Uterus (tissue), 3 donors: ENCODE measurements at regions not wholly inside any gene's neighbourhood (a gene's known extent, or its start where the extent isn't known, plus 50 kb on each side); places are given as distances from the start of the nearest gene placed in this dataset.

ENCODE experiments used
- DNase-seq, 2 donors: peaks; one replicate each; pipeline ENCODE4 v3.0.0-alpha.2; 2019 to 2020
- H3K27ac ChIP-seq, 2 donors: fragments of 200-600 bp; sonication (generic); 1 replicate in 1 of 2; 2 replicates in 1 of 2; pipeline ENCODE4 v1.5.1; 2016 to 2018
- H3K27me3 ChIP-seq, 2 donors: fragments of 200-600 bp; sonication (generic); one replicate each; pipeline ENCODE4 v1.5.1; 2018 to 2019; ENCODE audit warnings: control low read depth in 1 of 2
- H3K36me3 ChIP-seq, 2 donors: fragments of 200-600 bp; sonication (generic); one replicate each; pipeline ENCODE4 v1.5.1; 2019; ENCODE audit warnings: control low read depth in 1 of 2
- H3K4me1 ChIP-seq, 2 donors: fragments of 200-600 bp; sonication (generic); one replicate each; pipeline ENCODE4 v1.5.1; 2018 to 2019; ENCODE audit warnings: control low read depth in 1 of 2
- H3K4me3 ChIP-seq, 2 donors: fragments of 200-600 bp; sonication (generic); 1 replicate in 1 of 2; 2 replicates in 1 of 2; pipeline ENCODE4 v1.5.1; 2018 to 2019; ENCODE audit warnings: mild to moderate bottlenecking in 1 of 2
- H3K9me3 ChIP-seq, 2 donors: fragments of 200-600 bp; sonication (generic); one replicate each; pipeline ENCODE4 v1.5.1; 2019; ENCODE audit warnings: control low read depth in 1 of 2
- POLR2A ChIP-seq, 2 donors: fragments of 450-650 bp; IDR thresholded peaks; one replicate each; pipeline ENCODE4 v1.6.1; 2016; ENCODE audit warnings: antibody characterized with exemption in 2 of 2, mild to moderate bottlenecking in 1 of 2, moderate library complexity in 1 of 2
- intact Hi-C: fragments of 100-400 bp; cut with DNase I; formaldehyde crosslinking; loops from one replicate; pipeline ENCODE4 v1.15.1; 2023; ENCODE audit warnings: low total_unique reads
- TF ChIP-seq, protein P1 (sequence below), 4 experiments: fragments of 200-600 bp in 2 of 4; fragments of 450-650 bp in 2 of 4; sonication (generic) in 2 of 4; IDR thresholded peaks; one replicate each; pipeline ENCODE4 v1.5.1; 2016 to 2019; ENCODE audit warnings: antibody characterized with exemption in 4 of 4, mild to moderate bottlenecking in 2 of 4, moderate library complexity in 1 of 4
- donor health status: DM: yes; HTN: yes; CAD: no.

DNA sequence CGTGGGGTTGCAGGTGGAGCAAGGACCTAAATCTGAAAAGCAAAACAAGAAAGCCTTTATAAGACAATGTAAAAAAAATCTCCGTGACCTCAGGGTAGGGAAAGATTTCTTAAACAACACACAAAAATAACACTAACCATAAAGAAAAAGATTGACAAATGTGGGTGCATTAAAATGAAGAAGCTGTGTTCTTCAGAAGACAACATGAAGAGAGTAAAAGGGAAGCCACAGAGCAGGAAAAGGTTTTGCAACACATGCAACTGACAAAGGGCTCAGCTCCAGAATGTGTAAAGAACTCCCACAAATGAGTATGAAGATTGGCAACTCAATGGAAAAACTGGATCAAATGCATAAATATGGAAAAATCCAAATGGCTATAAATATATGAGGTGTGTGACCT lies 74.2 kb downstream of the MAGEF1 start:
- H3K27me3 ChIP-seq = no peaks in the 10 kb centered on the region
- no peaks in the 10 kb centered on the region for H3K36me3 ChIP-seq
- no peaks in the 10 kb centered on the region for H3K4me1 ChIP-seq
- no peaks in the 10 kb centered on the region for H3K9me3 ChIP-seq
- H3K4me3 ChIP-seq = no peak overlapping the region
- intact Hi-C loops = no loop called here
- DNase-seq = no peak
- TF ChIP-seq, protein P1, sequence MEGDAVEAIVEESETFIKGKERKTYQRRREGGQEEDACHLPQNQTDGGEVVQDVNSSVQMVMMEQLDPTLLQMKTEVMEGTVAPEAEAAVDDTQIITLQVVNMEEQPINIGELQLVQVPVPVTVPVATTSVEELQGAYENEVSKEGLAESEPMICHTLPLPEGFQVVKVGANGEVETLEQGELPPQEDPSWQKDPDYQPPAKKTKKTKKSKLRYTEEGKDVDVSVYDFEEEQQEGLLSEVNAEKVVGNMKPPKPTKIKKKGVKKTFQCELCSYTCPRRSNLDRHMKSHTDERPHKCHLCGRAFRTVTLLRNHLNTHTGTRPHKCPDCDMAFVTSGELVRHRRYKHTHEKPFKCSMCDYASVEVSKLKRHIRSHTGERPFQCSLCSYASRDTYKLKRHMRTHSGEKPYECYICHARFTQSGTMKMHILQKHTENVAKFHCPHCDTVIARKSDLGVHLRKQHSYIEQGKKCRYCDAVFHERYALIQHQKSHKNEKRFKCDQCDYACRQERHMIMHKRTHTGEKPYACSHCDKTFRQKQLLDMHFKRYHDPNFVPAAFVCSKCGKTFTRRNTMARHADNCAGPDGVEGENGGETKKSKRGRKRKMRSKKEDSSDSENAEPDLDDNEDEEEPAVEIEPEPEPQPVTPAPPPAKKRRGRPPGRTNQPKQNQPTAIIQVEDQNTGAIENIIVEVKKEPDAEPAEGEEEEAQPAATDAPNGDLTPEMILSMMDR (IDR thresholded peaks at IDR 0.05) = no peak
- TF ChIP-seq POLR2A (IDR thresholded peaks at IDR 0.05) = no peak
- no peak overlapping the region for H3K27ac ChIP-seq

DNA sequence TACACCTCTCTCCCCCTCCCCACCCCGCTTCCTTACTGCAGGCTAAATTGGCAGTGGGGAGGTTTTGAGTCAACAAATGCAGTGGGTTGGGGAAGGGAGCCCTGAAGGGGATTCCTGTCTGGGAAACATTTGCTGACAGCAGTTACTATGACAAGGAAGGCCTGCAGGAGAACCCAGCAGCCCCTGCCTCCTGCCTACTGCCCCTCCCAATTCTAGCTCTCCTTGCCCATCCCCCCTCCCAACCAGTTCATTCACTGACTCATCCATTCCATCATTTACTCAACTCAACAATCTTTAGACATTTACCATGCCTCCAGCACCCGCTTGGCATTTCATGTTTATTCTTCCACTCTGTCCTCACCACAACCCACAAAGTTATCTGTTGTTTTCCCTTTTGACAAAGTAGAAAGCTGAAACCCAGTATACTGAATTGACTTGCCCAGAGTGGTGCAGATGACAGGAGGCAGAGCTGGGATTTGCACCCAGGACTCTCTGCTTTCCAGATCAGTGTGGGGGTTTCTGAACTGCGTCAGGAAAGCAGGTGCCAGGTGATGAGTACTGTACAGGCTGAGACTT lies 75.0 kb downstream of the MAGEF1 start:
- no peaks in the 10 kb centered on the region for H3K4me1 ChIP-seq
- H3K27ac ChIP-seq = no peak overlapping the region
- H3K27me3 ChIP-seq = no peaks in the 10 kb centered on the region
- no peaks in the 10 kb centered on the region for H3K36me3 ChIP-seq
- TF ChIP-seq, protein P1 (IDR thresholded peaks at IDR 0.05) = no peak
- TF ChIP-seq POLR2A (IDR thresholded peaks at IDR 0.05) = no peak
- peak in 1 of 2 donors; percentile 43 for DNase-seq
- no peaks in the 10 kb centered on the region for H3K9me3 ChIP-seq
- H3K4me3 ChIP-seq = no peak overlapping the region
- intact Hi-C loops = no loop called here

DNA sequence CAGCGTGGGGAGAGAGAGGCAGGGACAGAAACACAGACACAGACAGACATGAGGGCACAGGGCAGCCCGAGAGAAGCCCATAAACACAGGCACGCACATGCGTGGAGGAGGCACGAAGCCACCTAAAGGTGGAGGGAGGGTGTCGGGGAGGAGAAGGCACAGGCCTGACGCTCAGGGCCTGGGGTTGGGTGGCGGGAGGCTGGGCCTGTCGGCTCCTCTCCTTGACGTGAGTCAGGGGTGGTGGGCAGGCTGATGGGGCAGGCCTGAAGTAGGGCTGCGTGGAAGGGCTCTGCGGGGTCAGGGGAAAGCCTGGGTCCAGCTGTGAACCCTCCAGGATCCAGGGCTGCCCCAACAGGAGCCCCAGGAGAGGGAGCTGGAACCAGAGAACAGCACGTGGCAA lies 74.2 kb downstream of the EPHB3 start:
- Histone ChIP-seq H3K4me3 (no peak overlapping the region), H3K9me3 (no peaks in the 10 kb centered on the region), H3K4me1 (no peaks in the 10 kb centered on the region), H3K36me3 (no peaks in the 10 kb centered on the region), H3K27me3 (no peaks in the 10 kb centered on the region), H3K27ac (no peak overlapping the region)
- intact Hi-C loops = no loop called here
- TF ChIP-seq POLR2A (IDR thresholded peaks at IDR 0.05) = no peak
- TF ChIP-seq, protein P1 (IDR thresholded peaks at IDR 0.05) = no peak
- DNase-seq = no peak

DNA sequence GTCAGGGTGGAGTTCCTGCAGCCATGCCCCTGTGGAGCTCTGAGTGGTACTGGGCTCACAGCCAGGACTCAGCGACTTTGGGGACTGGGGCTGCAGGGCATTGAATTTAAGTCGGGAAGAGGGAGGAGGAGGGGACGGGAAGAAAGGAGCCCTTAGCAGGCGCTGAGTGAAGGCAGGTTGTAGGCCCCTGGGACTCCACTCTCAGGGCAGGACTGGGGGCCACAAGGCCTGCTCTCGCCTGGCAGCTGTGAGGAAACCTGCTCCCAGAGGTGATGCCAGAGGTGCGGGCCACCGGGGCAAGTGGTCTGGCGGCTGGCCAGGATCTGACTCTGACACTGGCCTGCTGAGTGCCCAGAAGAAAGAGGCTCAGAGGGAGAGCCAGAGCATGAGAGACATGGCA lies 73.5 kb downstream of the EPHB3 start:
- Histone ChIP-seq H3K9me3 (no peaks in the 10 kb centered on the region), H3K4me1 (no peaks in the 10 kb centered on the region), H3K36me3 (no peaks in the 10 kb centered on the region), H3K4me3 (no peak overlapping the region), H3K27ac (no peak overlapping the region), H3K27me3 (no peaks in the 10 kb centered on the region)
- DNase-seq = no peak
- no peak for TF ChIP-seq POLR2A (IDR thresholded peaks at IDR 0.05)
- TF ChIP-seq, protein P1 (IDR thresholded peaks at IDR 0.05) = no peak
- intact Hi-C loops = no loop called here

DNA sequence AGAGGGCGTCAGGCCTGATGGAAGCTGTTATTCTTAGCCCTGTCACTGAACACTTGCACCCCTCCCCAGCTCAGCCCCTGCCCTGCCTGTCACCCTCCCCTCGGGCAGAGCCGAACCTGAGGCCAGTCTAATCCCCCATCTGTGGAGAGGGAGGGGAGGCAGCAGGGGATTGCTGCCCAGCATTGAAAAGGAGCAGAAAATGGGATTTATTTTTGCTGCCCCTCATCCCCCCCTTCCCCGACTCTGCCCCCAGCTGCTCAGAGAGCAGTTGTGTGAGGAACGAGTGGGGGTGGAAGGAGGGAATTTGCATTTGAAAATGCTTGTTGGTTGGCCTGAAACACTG lies 71.6 kb downstream of the EPHB3 start:
- H3K27me3 ChIP-seq = no peaks in the 10 kb centered on the region
- no peaks in the 10 kb centered on the region for H3K36me3 ChIP-seq
- no peak overlapping the region for H3K4me3 ChIP-seq
- no peak for DNase-seq
- H3K9me3 ChIP-seq = no peaks in the 10 kb centered on the region
- no peak overlapping the region for H3K27ac ChIP-seq
- intact Hi-C loops = no loop called here
- H3K4me1 ChIP-seq = no peaks in the 10 kb centered on the region
- TF ChIP-seq, protein P1 (IDR thresholded peaks at IDR 0.05) = no peak
- no peak for TF ChIP-seq POLR2A (IDR thresholded peaks at IDR 0.05)
